ENCODE measurements at regions not wholly inside any gene's neighbourhood (a gene's known extent, or its start where the extent isn't known, plus 50 kb on each side); places are given as distances from the start of the nearest gene placed in this dataset.
"Not testable (repeated sequence)": the region's sequence is repeated elsewhere in the genome, so short reads cannot be mapped to it uniquely, and the experiment has no call there.

- CTCF ChIA-PET; DNase-seq; H3K27ac Mint-ChIP-seq; H3K4me1 Mint-ChIP-seq; H3K4me3 Mint-ChIP-seq; POLR2A ChIA-PET; intact Hi-C loops (cut with DNase I, micrococcal nuclease); H3K36me3 Mint-ChIP-seq (ENCODE audit: low read depth); ATAC-seq; H3K27me3 Mint-ChIP-seq; H3K9me3 Mint-ChIP-seq (ENCODE audit: low read depth): not testable (repeated sequence)
These were observed 827.6 kb downstream of the PLOD2 start for GRCh38 chr3:145333427-145333826.

DNA sequence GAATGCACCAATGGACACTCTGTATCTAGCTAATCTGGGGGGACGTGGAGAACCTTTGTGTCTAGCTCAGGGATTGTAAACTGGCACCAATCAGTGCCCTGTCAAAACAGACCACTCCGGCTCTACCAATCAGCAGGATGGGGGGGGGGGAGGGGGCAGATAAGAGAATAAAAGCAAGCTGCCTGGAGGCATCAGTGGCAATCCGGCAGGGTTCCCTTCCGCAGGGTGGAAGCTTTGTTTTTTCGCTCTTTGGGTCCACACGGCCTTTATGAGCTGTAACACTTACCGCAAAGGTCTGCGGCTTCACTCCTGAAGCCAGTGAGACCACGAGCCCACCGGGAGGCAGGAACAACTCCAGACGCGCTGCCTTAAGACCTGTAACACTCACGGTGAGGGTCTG lies 827.1 kb downstream of the PLOD2 start:
- H3K4me3 Mint-ChIP-seq: no peak overlapping the region
- H3K36me3 Mint-ChIP-seq (ENCODE audit: low read depth): no peaks in the 10 kb centered on the region
- POLR2A ChIA-PET: no interaction called here
- H3K27ac Mint-ChIP-seq: no peak overlapping the region
- intact Hi-C loops (cut with DNase I, micrococcal nuclease): no loop called here
- H3K27me3 Mint-ChIP-seq: no peaks in the 10 kb centered on the region
- CTCF ChIA-PET: no interaction called here
- ATAC-seq: no peak
- H3K9me3 Mint-ChIP-seq (ENCODE audit: low read depth): peaks cover 4% of the 10 kb centered on the region
- no peaks in the 10 kb centered on the region for H3K4me1 Mint-ChIP-seq
- DNase-seq: no peak

GRCh38 chr3:145355206-145355605 lies 805.8 kb downstream of the PLOD2 start:
- H3K9me3 Mint-ChIP-seq (ENCODE audit: low read depth): peaks cover 20% of the 10 kb centered on the region
- CTCF ChIA-PET: interaction anchor here (0.7 kb wide), 1 partner anchor 182 kb away, joined by 3 read pairs; no protein-coding TSS in a partner anchor
- no peaks in the 10 kb centered on the region for H3K27me3 Mint-ChIP-seq
- H3K36me3 Mint-ChIP-seq (ENCODE audit: low read depth): no peaks in the 10 kb centered on the region
- intact Hi-C loops (cut with DNase I, micrococcal nuclease): no loop called here
- H3K4me3 Mint-ChIP-seq: no peak overlapping the region
- no peak for DNase-seq
- no peaks in the 10 kb centered on the region for H3K4me1 Mint-ChIP-seq
- no peak overlapping the region for H3K27ac Mint-ChIP-seq
- POLR2A ChIA-PET: no interaction called here
- ATAC-seq: no peak

DNA sequence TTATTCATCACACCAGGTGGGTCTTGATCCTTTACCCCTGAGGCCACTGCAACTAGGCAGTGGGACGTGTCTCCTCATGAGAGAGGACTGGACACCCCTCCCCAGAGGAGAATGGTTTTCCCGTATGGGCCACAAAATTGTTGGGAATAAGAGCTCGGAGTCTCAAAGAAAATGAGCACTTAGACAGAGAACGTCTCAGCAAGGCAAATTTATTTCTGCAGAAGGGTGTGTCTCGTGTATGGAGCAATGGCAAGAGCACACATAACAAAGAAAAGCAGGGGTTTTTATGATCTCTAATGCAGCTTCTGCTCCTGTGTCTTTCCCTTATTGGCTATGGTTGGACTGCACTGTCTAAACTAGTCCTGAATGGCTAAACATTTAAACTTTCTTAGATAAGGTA lies 803.5 kb downstream of the PLOD2 start:
- Mint-ChIP-seq H3K4me3 (no peak overlapping the region), H3K9me3 (ENCODE audit: low read depth) (peaks cover 20% of the 10 kb centered on the region), H3K27ac (no peak overlapping the region), H3K4me1 (no peaks in the 10 kb centered on the region), H3K27me3 (no peaks in the 10 kb centered on the region), H3K36me3 (ENCODE audit: low read depth) (no peaks in the 10 kb centered on the region)
- DNase-seq: no peak
- CTCF ChIA-PET: no interaction called here
- intact Hi-C loops (cut with DNase I, micrococcal nuclease): no loop called here
- POLR2A ChIA-PET: no interaction called here
- ATAC-seq: no peak

DNA sequence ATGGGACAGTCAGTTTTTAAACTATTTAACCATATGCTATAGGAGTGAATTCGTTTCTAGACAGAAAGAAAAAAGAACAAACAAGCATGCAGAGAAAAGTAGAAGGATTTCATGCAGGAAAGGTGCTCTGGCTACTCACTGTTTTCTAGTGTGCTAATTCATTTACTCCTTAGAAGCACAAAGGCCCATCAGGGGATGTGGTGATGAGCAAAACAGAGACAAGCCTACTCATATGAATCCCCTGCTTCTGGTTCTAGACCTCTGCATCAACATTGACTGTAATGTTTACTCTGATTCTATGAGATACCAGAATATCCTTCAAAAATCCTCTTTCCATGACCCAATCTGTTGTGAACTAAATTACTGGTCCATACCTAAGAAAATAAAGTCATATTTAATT lies 801.9 kb downstream of the PLOD2 start:
- Mint-ChIP-seq H3K36me3 (ENCODE audit: low read depth) (no peaks in the 10 kb centered on the region), H3K4me3 (no peak overlapping the region), H3K4me1 (no peaks in the 10 kb centered on the region), H3K27ac (no peak overlapping the region), H3K9me3 (ENCODE audit: low read depth) (peaks cover 15% of the 10 kb centered on the region), H3K27me3 (no peaks in the 10 kb centered on the region)
- intact Hi-C loops (cut with DNase I, micrococcal nuclease): no loop called here
- ATAC-seq (no peak), DNase-seq (no peak)
- ChIA-PET POLR2A (no interaction called here), CTCF (no interaction called here)

DNA sequence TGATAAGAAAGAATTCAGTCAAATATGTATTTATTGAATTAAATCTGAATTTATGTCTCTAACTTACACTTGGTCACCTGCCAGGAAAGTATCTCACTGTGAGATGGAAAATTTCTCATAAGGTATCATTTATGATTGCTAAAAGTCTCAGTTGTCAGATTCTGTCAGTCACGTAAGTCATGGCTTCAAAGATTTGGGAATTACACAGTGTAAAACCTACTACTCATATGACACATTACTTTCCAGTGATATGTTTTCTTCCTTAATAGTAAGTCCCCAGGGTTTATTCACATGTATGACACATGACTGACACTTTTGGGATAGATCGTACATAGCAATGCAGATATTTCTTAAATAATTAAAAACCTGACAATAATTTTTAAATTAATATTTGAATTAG lies 792.2 kb downstream of the PLOD2 start:
- ATAC-seq: no peak
- intact Hi-C loops (cut with DNase I, micrococcal nuclease): no loop called here
- ChIA-PET CTCF (no interaction called here), POLR2A (no interaction called here)
- DNase-seq: no peak
- Mint-ChIP-seq H3K27ac (no peak overlapping the region), H3K4me3 (no peak overlapping the region), H3K27me3 (no peaks in the 10 kb centered on the region), H3K36me3 (ENCODE audit: low read depth) (no peaks in the 10 kb centered on the region), H3K9me3 (ENCODE audit: low read depth) (peaks cover 1% of the 10 kb centered on the region), H3K4me1 (no peaks in the 10 kb centered on the region)

- ChIA-PET POLR2A (no interaction called here), CTCF (interaction anchor here (0.7 kb wide), 1 partner anchor 332 kb away, joined by 3 read pairs; no protein-coding TSS in a partner anchor)
- DNase-seq (no peak), ATAC-seq (no peak)
- H3K9me3 Mint-ChIP-seq (ENCODE audit: low read depth): peaks cover 1% of the 10 kb centered on the region
- no peaks in the 10 kb centered on the region for H3K27me3 Mint-ChIP-seq
- intact Hi-C loops (cut with DNase I, micrococcal nuclease): no loop called here
- no peak overlapping the region for H3K4me3 Mint-ChIP-seq
- H3K36me3 Mint-ChIP-seq (ENCODE audit: low read depth): no peaks in the 10 kb centered on the region
- H3K4me1 Mint-ChIP-seq: no peaks in the 10 kb centered on the region
- H3K27ac Mint-ChIP-seq: no peak overlapping the region
These were observed 790.1 kb downstream of the PLOD2 start for GRCh38 chr3:145370870-145371269.

DNA sequence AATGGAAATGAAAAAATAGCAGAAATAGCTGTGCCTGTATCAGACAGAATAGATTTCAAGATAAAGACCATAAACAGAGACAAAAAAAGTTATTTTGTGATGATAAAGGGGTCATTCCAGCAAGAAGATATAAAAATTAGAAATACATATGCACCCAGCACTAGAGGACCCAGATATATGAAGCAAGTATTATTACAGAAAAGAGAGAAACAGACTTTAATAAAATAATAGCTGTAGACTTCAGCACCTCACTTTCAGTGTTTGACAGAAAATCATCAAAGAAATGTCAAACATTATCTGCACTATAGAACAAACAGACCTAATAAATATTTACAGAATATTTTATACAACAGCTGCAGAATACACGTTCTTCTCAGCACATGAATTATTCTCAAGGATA lies 783.7 kb downstream of the PLOD2 start:
- ChIA-PET CTCF (no interaction called here), POLR2A (no interaction called here)
- no peak for DNase-seq
- no peaks in the 10 kb centered on the region for H3K4me1 Mint-ChIP-seq
- H3K36me3 Mint-ChIP-seq (ENCODE audit: low read depth): no peaks in the 10 kb centered on the region
- no peaks in the 10 kb centered on the region for H3K27me3 Mint-ChIP-seq
- no peak overlapping the region for H3K4me3 Mint-ChIP-seq
- ATAC-seq: no peak
- H3K27ac Mint-ChIP-seq: no peak overlapping the region
- peaks cover 1% of the 10 kb centered on the region for H3K9me3 Mint-ChIP-seq (ENCODE audit: low read depth)
- intact Hi-C loops (cut with DNase I, micrococcal nuclease): no loop called here

- DNase-seq (no peak), ATAC-seq (no peak)
These were observed 777.6 kb downstream of the PLOD2 start for GRCh38 chr3:145383416-145383815.

DNA sequence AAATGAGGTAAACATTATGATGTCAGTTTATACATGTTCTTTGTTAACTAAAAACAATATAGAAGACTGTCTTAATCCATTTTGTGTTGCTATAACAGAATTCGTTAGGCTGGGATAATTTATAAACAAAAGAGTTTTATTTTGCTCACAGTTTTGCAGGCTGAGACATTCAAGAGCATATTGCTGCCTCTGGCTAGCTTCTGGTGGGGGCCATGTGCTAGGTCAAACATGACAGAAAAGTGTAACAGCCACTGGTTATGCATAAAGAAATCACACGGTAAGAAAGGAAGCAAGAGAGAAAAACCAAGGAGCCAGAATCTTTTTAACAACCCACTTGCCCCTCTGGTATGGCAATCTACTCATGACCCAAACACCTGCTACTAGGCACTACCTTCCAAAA lies 776.7 kb downstream of the PLOD2 start:
- Mint-ChIP-seq H3K36me3 (ENCODE audit: low read depth) (no peaks in the 10 kb centered on the region), H3K27me3 (no peaks in the 10 kb centered on the region), H3K4me3 (no peak overlapping the region), H3K9me3 (ENCODE audit: low read depth) (peaks cover 5% of the 10 kb centered on the region), H3K27ac (no peak overlapping the region), H3K4me1 (no peaks in the 10 kb centered on the region)
- CTCF ChIA-PET: no interaction called here
- intact Hi-C loops (cut with DNase I, micrococcal nuclease): no loop called here
- no peak for ATAC-seq
- DNase-seq: no peak
- POLR2A ChIA-PET: no interaction called here

More at GRCh38 chr3:145383416-145383815, 777.6 kb downstream of the PLOD2 start:
- H3K27ac Mint-ChIP-seq: no peak overlapping the region
- no peaks in the 10 kb centered on the region for H3K36me3 Mint-ChIP-seq (ENCODE audit: low read depth)
- H3K27me3 Mint-ChIP-seq: no peaks in the 10 kb centered on the region
- H3K4me1 Mint-ChIP-seq: no peaks in the 10 kb centered on the region
- ChIA-PET POLR2A (no interaction called here), CTCF (interaction anchor here (0.6 kb wide), 1 partner anchor 58 kb away, joined by 3 read pairs; no protein-coding TSS in a partner anchor)
- intact Hi-C loops (cut with DNase I, micrococcal nuclease): no loop called here
- H3K4me3 Mint-ChIP-seq: no peak overlapping the region
- H3K9me3 Mint-ChIP-seq (ENCODE audit: low read depth): peaks cover 2% of the 10 kb centered on the region

DNA sequence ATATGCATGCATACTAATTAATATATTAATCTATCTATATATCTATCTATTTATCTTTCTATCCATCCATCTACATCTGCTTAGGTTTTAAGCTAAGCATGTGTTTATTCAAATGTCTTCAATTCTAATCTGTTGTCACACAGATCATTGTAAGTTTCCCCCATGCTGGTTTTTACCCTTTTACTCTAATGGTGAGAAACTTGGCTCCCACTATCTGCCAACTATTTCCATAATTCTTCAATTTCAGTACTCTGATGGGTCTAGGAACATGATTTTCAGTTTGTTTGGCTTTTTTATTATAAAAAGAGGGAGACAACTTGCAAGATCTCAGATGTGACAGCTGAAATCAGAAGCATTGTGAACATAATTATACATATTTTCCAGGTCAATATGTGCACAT lies 773.8 kb downstream of the PLOD2 start:
- POLR2A ChIA-PET: no interaction called here
- no peaks in the 10 kb centered on the region for H3K27me3 Mint-ChIP-seq
- CTCF ChIA-PET: no interaction called here
- no peaks in the 10 kb centered on the region for H3K4me1 Mint-ChIP-seq
- peaks cover 6% of the 10 kb centered on the region for H3K9me3 Mint-ChIP-seq (ENCODE audit: low read depth)
- ATAC-seq (no peak), DNase-seq (no peak)
- H3K27ac Mint-ChIP-seq: no peak overlapping the region
- no peaks in the 10 kb centered on the region for H3K36me3 Mint-ChIP-seq (ENCODE audit: low read depth)
- intact Hi-C loops (cut with DNase I, micrococcal nuclease): no loop called here
- no peak overlapping the region for H3K4me3 Mint-ChIP-seq

DNA sequence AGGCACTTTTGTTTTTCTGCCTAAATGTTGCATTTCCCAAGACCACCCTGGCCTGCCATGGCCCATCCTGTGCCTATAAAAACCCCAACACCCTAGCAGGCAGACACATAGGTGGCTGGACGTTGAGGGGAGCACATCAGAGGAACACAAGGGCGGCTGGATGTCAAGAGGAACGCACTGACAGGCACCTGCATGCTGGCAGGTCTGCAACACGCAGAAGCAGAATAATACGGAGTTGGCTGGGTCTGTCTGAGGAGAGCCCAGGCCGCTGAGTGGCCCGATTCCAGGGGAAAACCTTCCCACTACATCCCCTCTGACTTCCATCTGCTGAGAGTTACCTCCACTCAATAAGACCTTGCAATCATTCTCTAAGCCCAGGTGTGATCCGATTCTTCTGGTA lies 765.6 kb downstream of the PLOD2 start:
- ChIA-PET CTCF (no interaction called here), POLR2A (no interaction called here)
- H3K36me3 Mint-ChIP-seq (ENCODE audit: low read depth): no peaks in the 10 kb centered on the region
- H3K4me1 Mint-ChIP-seq: no peaks in the 10 kb centered on the region
- no peak overlapping the region for H3K4me3 Mint-ChIP-seq
- H3K9me3 Mint-ChIP-seq (ENCODE audit: low read depth): peaks cover 3% of the 10 kb centered on the region
- H3K27ac Mint-ChIP-seq: no peak overlapping the region
- no peak for ATAC-seq
- DNase-seq: no peak
- intact Hi-C loops (cut with DNase I, micrococcal nuclease): no loop called here
- H3K27me3 Mint-ChIP-seq: no peaks in the 10 kb centered on the region

DNA sequence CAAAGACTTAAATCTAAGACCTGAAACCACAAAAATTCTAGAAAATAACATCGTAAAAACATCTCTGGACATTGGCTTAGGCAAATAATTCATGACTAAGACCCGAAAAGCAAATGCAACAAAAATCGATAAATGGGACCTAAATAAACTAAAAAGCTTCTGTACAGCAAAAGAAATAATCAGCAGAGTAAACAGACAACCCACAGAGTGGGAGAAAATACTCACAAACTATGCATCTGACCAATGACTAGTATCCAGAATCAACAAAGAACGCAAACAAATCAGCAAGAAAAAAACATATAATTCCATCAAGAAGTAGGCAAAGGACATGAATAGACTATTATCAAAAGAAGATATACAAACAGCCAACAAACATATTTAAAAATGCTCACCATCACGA lies 749.4 kb downstream of the PLOD2 start:
- H3K4me1 Mint-ChIP-seq: no peaks in the 10 kb centered on the region
- intact Hi-C loops (cut with DNase I, micrococcal nuclease): no loop called here
- ChIA-PET CTCF (no interaction called here), POLR2A (no interaction called here)
- no peaks in the 10 kb centered on the region for H3K9me3 Mint-ChIP-seq (ENCODE audit: low read depth)
- H3K36me3 Mint-ChIP-seq (ENCODE audit: low read depth): no peaks in the 10 kb centered on the region
- no peak overlapping the region for H3K27ac Mint-ChIP-seq
- no peaks in the 10 kb centered on the region for H3K27me3 Mint-ChIP-seq
- DNase-seq (no peak), ATAC-seq (no peak)
- H3K4me3 Mint-ChIP-seq: no peak overlapping the region

Data from activated CD4-positive, alpha-beta T cell treated with anti-CD3 and anti-CD28 coated beads for 36 hours (primary cell).